ENCODE measurements at regions not wholly inside any gene's neighbourhood (a gene's known extent, or its start where the extent isn't known, plus 50 kb on each side); places are given as distances from the start of the nearest gene placed in this dataset.

DNA sequence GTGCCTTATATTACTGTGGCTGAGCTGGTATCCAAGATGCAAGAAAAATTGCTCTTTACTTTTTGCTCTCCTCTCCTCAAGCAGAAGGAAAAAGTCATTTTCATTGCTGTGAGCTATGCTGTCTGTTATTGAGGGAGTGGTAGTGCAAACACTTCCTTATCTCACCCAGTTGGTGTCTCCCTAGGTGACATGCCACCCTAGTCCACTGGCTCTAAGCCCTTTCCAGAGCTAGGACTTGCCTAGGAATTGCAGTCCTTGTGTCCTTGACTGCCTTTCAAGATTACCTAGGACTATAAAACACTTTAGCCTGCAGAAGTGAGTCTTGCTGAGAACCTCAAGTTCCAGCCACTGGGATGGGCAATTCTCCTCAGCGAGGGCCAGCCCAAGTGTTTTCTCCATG, 458.3 kb downstream of the MRPL39 start:
- H3K4ac ChIP-seq (ENCODE audit: low read depth, low read length): no peak overlapping the region
- no peak overlapping the region for H2BK20ac ChIP-seq (ENCODE audit: low read depth, low read length)
- H4K8ac ChIP-seq (ENCODE audit: low read depth in 2 of 2, low read length in 2 of 2): no peak overlapping the region
- no peak for DNase-seq
- H3K9me1 ChIP-seq (ENCODE audit: insufficient read depth, low read length): no peaks in the 10 kb centered on the region
- H3K79me1 ChIP-seq (ENCODE audit: low read depth in 1 of 2, low read length in 2 of 2): no peaks in the 10 kb centered on the region
- no peak overlapping the region for H2BK120ac ChIP-seq (ENCODE audit: low read depth, low read length)
- H4K91ac ChIP-seq (ENCODE audit: insufficient read depth, low read depth, low read length): no peak overlapping the region
- no peak overlapping the region for H3K4me3 ChIP-seq (ENCODE audit: insufficient read depth, low read depth, low read length)
- H3K9ac ChIP-seq (ENCODE audit: low read depth, low read length): no peak overlapping the region
- ChIA-PET CTCF (no interaction called here), POLR2A (ENCODE audit: unreplicated experiment) (no interaction called here)
- no peak overlapping the region for H3K14ac ChIP-seq (replicated peaks; ENCODE audit: low read depth, low read length)
- no peak overlapping the region for H2AK9ac ChIP-seq (replicated peaks; ENCODE audit: low read depth, low read length, poor library complexity)
- ATAC-seq (ENCODE audit: low read depth): no peak
- dilution Hi-C loops (cut with HindIII; ENCODE audit: low sequenced_read_pairs, unreplicated experiment): no loop called here
- H3K56ac ChIP-seq (ENCODE audit: extremely low read depth, insufficient read depth, low read length): no peak overlapping the region
- H4K20me1 ChIP-seq (ENCODE audit: insufficient read depth, low read length): no peaks in the 10 kb centered on the region
- H3K27me3 ChIP-seq (ENCODE audit: control insufficient read depth, insufficient read depth, low read length): no peaks in the 10 kb centered on the region
- no peak overlapping the region for H2AK5ac ChIP-seq (ENCODE audit: low read depth, low read length)
- H3K4me1 ChIP-seq (ENCODE audit: control insufficient read depth, insufficient read depth, low read length): no peaks in the 10 kb centered on the region
- BruUV-seq (replicated peaks): no TSS peak
- H2BK5ac ChIP-seq (ENCODE audit: low read depth, low read length, poor library complexity, severe bottlenecking): no peak overlapping the region
- H3K18ac ChIP-seq (ENCODE audit: low read depth, low read length): no peak overlapping the region
- H3K36me3 ChIP-seq (ENCODE audit: control insufficient read depth, insufficient read depth, low read length): no peaks in the 10 kb centered on the region
- intact Hi-C loops (cut with micrococcal nuclease): no loop called here
- no peak overlapping the region for H3K23ac ChIP-seq (ENCODE audit: low read depth, low read length)
- WGBS, 2 experiments (ENCODE audit: extremely low coverage in 2 of 2, insufficient read length in 1 of 2): no CpG with 5 or more reads among the region's 1 CpG
- H3K4me2 ChIP-seq (ENCODE audit: low read depth, low read length): no peak overlapping the region
- H2BK15ac ChIP-seq (ENCODE audit: low read depth, low read length): no peak overlapping the region
- no peaks in the 10 kb centered on the region for H3K9me3 ChIP-seq (ENCODE audit: control insufficient read depth, insufficient read depth, low read length)
- H4K5ac ChIP-seq (ENCODE audit: low read depth, low read length): no peak overlapping the region
- TF ChIP-seq MAZ (IDR thresholded peaks at IDR 0.05; ENCODE audit: borderline replicate concordance, low read depth, low read length) (no peak), RFX5 (IDR thresholded peaks at IDR 0.05; ENCODE audit: low read depth, low read length) (no peak), POLR2A (IDR thresholded peaks at IDR 0.05; ENCODE audit: low read depth, low read length) (no peak), RCOR1 (IDR thresholded peaks at IDR 0.05; ENCODE audit: insufficient replicate concordance, low read length) (no peak), SMC3 (IDR thresholded peaks at IDR 0.05; ENCODE audit: low read depth, low read length) (no peak), CHD1 (IDR thresholded peaks at IDR 0.05; ENCODE audit: low read depth, low read length) (no peak), MAFK (IDR thresholded peaks at IDR 0.05; ENCODE audit: low read depth, low read length) (no peak), BHLHE40 (IDR thresholded peaks at IDR 0.05; ENCODE audit: low read depth, low read length) (no peak), MXI1 (IDR thresholded peaks at IDR 0.05; ENCODE audit: borderline replicate concordance, low read depth, low read length) (no peak)
- TF ChIP-seq, protein P1, sequence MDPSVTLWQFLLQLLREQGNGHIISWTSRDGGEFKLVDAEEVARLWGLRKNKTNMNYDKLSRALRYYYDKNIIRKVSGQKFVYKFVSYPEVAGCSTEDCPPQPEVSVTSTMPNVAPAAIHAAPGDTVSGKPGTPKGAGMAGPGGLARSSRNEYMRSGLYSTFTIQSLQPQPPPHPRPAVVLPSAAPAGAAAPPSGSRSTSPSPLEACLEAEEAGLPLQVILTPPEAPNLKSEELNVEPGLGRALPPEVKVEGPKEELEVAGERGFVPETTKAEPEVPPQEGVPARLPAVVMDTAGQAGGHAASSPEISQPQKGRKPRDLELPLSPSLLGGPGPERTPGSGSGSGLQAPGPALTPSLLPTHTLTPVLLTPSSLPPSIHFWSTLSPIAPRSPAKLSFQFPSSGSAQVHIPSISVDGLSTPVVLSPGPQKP (IDR thresholded peaks at IDR 0.05; ENCODE audit: borderline replicate concordance, low read depth, low read length): no peak
- TF ChIP-seq, protein P2, sequence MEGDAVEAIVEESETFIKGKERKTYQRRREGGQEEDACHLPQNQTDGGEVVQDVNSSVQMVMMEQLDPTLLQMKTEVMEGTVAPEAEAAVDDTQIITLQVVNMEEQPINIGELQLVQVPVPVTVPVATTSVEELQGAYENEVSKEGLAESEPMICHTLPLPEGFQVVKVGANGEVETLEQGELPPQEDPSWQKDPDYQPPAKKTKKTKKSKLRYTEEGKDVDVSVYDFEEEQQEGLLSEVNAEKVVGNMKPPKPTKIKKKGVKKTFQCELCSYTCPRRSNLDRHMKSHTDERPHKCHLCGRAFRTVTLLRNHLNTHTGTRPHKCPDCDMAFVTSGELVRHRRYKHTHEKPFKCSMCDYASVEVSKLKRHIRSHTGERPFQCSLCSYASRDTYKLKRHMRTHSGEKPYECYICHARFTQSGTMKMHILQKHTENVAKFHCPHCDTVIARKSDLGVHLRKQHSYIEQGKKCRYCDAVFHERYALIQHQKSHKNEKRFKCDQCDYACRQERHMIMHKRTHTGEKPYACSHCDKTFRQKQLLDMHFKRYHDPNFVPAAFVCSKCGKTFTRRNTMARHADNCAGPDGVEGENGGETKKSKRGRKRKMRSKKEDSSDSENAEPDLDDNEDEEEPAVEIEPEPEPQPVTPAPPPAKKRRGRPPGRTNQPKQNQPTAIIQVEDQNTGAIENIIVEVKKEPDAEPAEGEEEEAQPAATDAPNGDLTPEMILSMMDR (conservative IDR thresholded peaks at IDR 0.05; ENCODE audit: low read depth, low read length): no peak
- no peak overlapping the region for H3K27ac ChIP-seq (ENCODE audit: insufficient read depth, low read length)
- H2AFZ ChIP-seq (replicated peaks; ENCODE audit: low read length, poor library complexity): peak overlapping the region; percentile 43
- in situ Hi-C loops (cut with MboI; ENCODE audit: low sequenced_read_pairs): no loop called here

Data from IMR-90 (cell line).